HUES48 (cell line): ENCODE measurements at regions not wholly inside any gene's neighbourhood (a gene's known extent, or its start where the extent isn't known, plus 50 kb on each side); places are given as distances from the start of the nearest gene placed in this dataset.

Source experiments
- H3K27ac ChIP-seq: one replicate; pipeline ENCODE4 v1.7.0; 2013; ENCODE audit warnings: low read depth, low read length, inconsistent platforms
- H3K27me3 ChIP-seq: 2 replicates; pipeline ENCODE4 v1.6.1; 2013; ENCODE audit warnings: mild to moderate bottlenecking, low read length; ENCODE audit not compliant: control insufficient read depth, insufficient read depth
- H3K36me3 ChIP-seq: 2 replicates; pipeline ENCODE4 v1.6.1; 2013; ENCODE audit warnings: low read length; ENCODE audit not compliant: control insufficient read depth, insufficient read depth
- H3K4me1 ChIP-seq: 2 replicates; pipeline ENCODE4 v1.6.1; 2013; ENCODE audit warnings: mild to moderate bottlenecking, low read length; ENCODE audit not compliant: control insufficient read depth, insufficient read depth
- H3K4me3 ChIP-seq: 2 replicates; pipeline ENCODE4 v1.5.1; 2013; ENCODE audit warnings: mild to moderate bottlenecking, low read depth, low read length
- H3K9ac ChIP-seq: 2 replicates; pipeline ENCODE4 v1.6.1; 2013; ENCODE audit warnings: mild to moderate bottlenecking, low read depth, low read length, moderate library complexity
- H3K9me3 ChIP-seq: 2 replicates; pipeline ENCODE4 v1.6.1; 2013; ENCODE audit warnings: low read length; ENCODE audit not compliant: control insufficient read depth, insufficient read depth

- H3K36me3 ChIP-seq: no peaks in the 10 kb centered on the region
- H3K4me1 ChIP-seq: no peaks in the 10 kb centered on the region
- no peaks in the 10 kb centered on the region for H3K9me3 ChIP-seq
- no peak overlapping the region for H3K9ac ChIP-seq
- no peak overlapping the region for H3K4me3 ChIP-seq
- no peaks in the 10 kb centered on the region for H3K27me3 ChIP-seq
- no peak overlapping the region for H3K27ac ChIP-seq
These were observed 270.6 kb upstream of the PHF14 start for GRCh38 chr7:10703059-10703458.

DNA sequence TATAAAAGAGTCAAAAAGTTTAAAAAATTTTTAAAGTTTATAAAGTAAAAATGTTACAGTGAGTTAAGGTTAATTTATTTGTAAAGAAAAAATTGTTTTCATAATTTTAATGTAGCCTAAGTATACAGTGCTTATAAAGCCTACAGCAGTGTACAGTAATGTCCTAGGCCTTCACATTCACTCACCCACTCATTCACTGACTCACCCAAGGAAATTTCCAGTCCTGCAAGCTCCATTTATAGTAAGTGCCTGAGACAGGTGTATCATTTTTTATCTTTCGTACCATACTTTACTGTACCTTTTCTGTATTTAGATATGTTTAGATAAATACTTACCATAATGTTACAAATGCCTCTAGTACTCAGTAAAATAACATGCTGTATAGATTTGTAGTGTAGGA, 269.7 kb upstream of the PHF14 start:
- no peak overlapping the region for H3K9ac ChIP-seq

GRCh38 chr7:10704653-10705052, 269.0 kb upstream of the PHF14 start:
- Histone ChIP-seq H3K36me3 (no peaks in the 10 kb centered on the region), H3K27me3 (no peaks in the 10 kb centered on the region), H3K27ac (no peak overlapping the region), H3K9ac (no peak overlapping the region), H3K9me3 (no peaks in the 10 kb centered on the region), H3K4me1 (no peaks in the 10 kb centered on the region), H3K4me3 (no peak overlapping the region)

More for the DNA sequence above, 269.7 kb upstream of the PHF14 start:
- Histone ChIP-seq H3K36me3 (no peaks in the 10 kb centered on the region), H3K9me3 (no peaks in the 10 kb centered on the region), H3K4me3 (no peak overlapping the region), H3K27me3 (no peaks in the 10 kb centered on the region), H3K27ac (no peak overlapping the region), H3K4me1 (no peaks in the 10 kb centered on the region)

GRCh38 chr7:10706875-10707493, 266.7 kb upstream of the PHF14 start:
- no peaks in the 10 kb centered on the region for H3K9me3 ChIP-seq
- H3K4me1 ChIP-seq: no peaks in the 10 kb centered on the region
- H3K36me3 ChIP-seq: no peaks in the 10 kb centered on the region
- no peak overlapping the region for H3K4me3 ChIP-seq
- H3K9ac ChIP-seq: no peak overlapping the region
- no peak overlapping the region for H3K27ac ChIP-seq
- H3K27me3 ChIP-seq: no peaks in the 10 kb centered on the region

DNA sequence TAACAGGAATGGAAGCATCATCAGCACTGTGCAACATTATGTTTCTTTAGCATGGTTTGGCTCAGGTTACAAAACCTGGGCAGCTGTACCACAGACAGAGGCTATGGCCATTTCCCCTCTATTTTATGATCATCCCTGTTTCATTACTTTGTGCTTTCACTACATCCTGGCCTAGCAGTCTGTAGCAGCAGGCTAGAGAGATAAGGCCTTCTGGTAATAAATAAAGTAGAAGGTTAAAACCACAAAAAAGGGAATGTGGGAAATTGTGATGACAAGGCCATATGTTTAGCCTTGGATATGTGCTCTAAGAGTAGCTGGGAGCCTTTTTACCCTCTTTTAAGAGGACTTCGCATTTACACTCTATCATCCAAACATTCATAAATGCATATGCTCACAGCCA, 266.2 kb upstream of the PHF14 start:
- Histone ChIP-seq H3K9me3 (no peaks in the 10 kb centered on the region), H3K4me3 (no peak overlapping the region), H3K27me3 (no peaks in the 10 kb centered on the region), H3K9ac (no peak overlapping the region), H3K4me1 (no peaks in the 10 kb centered on the region), H3K36me3 (no peaks in the 10 kb centered on the region), H3K27ac (no peak overlapping the region)

GRCh38 chr7:10708447-10708846, 265.2 kb upstream of the PHF14 start:
- Histone ChIP-seq H3K36me3 (no peaks in the 10 kb centered on the region), H3K27ac (no peak overlapping the region), H3K4me1 (no peaks in the 10 kb centered on the region), H3K9ac (no peak overlapping the region), H3K27me3 (no peaks in the 10 kb centered on the region), H3K4me3 (no peak overlapping the region), H3K9me3 (no peaks in the 10 kb centered on the region)

DNA sequence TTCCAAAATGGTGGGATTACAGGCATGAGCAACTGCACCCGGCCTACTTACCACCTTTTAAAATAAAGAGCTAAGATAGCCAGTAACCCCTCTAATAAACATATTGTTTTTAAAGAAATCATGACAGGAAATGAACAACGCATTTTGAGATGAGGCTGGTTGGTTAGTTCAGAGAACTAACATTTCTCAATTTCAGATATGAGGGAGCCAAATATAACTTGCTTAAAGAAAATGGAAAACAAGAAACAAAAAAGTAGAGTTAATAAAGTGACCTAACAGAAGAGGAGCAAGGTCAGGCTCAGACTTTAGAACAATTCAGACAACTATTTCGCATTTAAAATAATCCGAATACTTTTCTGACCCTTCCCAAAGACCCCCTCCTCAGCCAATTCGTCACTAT, 254.9 kb upstream of the PHF14 start:
- no peak overlapping the region for H3K4me3 ChIP-seq
- H3K27me3 ChIP-seq: no peaks in the 10 kb centered on the region
- no peak overlapping the region for H3K9ac ChIP-seq
- H3K9me3 ChIP-seq: no peaks in the 10 kb centered on the region
- no peaks in the 10 kb centered on the region for H3K36me3 ChIP-seq
- H3K4me1 ChIP-seq: no peaks in the 10 kb centered on the region
- no peak overlapping the region for H3K27ac ChIP-seq

- no peak overlapping the region for H3K27ac ChIP-seq
- no peak overlapping the region for H3K4me3 ChIP-seq
- no peaks in the 10 kb centered on the region for H3K27me3 ChIP-seq
- H3K9ac ChIP-seq: no peak overlapping the region
- H3K9me3 ChIP-seq: no peaks in the 10 kb centered on the region
- H3K36me3 ChIP-seq: no peaks in the 10 kb centered on the region
- H3K4me1 ChIP-seq: no peaks in the 10 kb centered on the region
These were observed 253.6 kb upstream of the PHF14 start for GRCh38 chr7:10720042-10720441.

- Histone ChIP-seq H3K27ac (no peak overlapping the region), H3K9me3 (no peaks in the 10 kb centered on the region), H3K4me1 (no peaks in the 10 kb centered on the region), H3K4me3 (no peak overlapping the region), H3K27me3 (no peaks in the 10 kb centered on the region), H3K9ac (no peak overlapping the region), H3K36me3 (no peaks in the 10 kb centered on the region)
These were observed 252.4 kb upstream of the PHF14 start for GRCh38 chr7:10721289-10721688.

- Histone ChIP-seq H3K27me3 (no peaks in the 10 kb centered on the region), H3K4me3 (no peak overlapping the region), H3K36me3 (no peaks in the 10 kb centered on the region), H3K9ac (no peak overlapping the region), H3K9me3 (no peaks in the 10 kb centered on the region), H3K27ac (no peak overlapping the region), H3K4me1 (no peaks in the 10 kb centered on the region)
These were observed 249.8 kb upstream of the PHF14 start for GRCh38 chr7:10723832-10724231.

- H3K4me3 ChIP-seq: no peak overlapping the region
- H3K27me3 ChIP-seq: no peaks in the 10 kb centered on the region
- no peak overlapping the region for H3K9ac ChIP-seq
- H3K9me3 ChIP-seq: no peaks in the 10 kb centered on the region
- H3K27ac ChIP-seq: no peak overlapping the region
- no peaks in the 10 kb centered on the region for H3K36me3 ChIP-seq
- no peaks in the 10 kb centered on the region for H3K4me1 ChIP-seq
These were observed 249.2 kb upstream of the PHF14 start for GRCh38 chr7:10724449-10724848.

GRCh38 chr7:10727636-10728035, 246.0 kb upstream of the PHF14 start:
- H3K27me3 ChIP-seq: no peaks in the 10 kb centered on the region
- no peaks in the 10 kb centered on the region for H3K4me1 ChIP-seq
- H3K9ac ChIP-seq: no peak overlapping the region
- H3K4me3 ChIP-seq: no peak overlapping the region
- no peak overlapping the region for H3K27ac ChIP-seq
- no peaks in the 10 kb centered on the region for H3K9me3 ChIP-seq
- no peaks in the 10 kb centered on the region for H3K36me3 ChIP-seq
